ENCODE measurements at regions not wholly inside any gene's neighbourhood (a gene's known extent, or its start where the extent isn't known, plus 50 kb on each side); places are given as distances from the start of the nearest gene placed in this dataset.

DNA sequence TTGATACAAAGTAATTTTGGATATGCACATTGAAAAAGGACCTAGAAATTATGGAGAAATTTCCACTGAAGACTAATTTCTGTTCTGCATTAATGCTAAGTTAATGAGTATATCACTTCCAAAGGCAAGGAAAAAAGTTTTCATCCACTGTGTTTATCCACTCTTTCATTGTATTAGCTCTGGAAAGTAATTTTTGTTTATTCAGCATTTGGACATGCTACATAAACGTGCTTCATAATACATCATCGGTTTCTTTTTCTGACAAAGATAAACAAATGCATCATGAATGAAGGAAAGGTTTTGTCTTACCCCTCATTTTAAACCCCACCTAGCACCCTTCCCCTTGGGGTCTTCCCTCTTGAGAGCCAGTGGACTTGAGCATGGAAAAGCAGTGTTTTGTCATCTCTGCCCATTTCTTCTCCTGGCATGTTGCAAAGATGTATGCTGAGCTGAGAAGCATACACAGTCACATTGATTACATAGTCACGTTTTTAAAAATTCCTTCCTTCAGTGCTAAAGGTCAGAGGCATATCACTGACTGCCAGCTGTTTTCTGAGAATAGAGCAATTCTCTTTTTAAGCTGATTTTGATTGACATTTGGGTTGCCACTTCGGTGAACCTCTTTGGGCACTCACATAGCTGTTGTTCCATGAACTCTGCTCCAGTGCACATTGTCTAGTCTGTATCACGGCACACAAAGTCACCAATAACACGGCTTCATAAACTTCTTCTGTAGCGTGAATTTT, 65.9 kb upstream of the C7orf33 start:
- DNase-seq = no peak
- TF ChIP-seq POLR2A (IDR thresholded peaks at IDR 0.05; ENCODE audit: low read length) (no peak), GATA1 (IDR thresholded peaks at IDR 0.05; ENCODE audit: low read depth, low read length) (no peak)

DNA sequence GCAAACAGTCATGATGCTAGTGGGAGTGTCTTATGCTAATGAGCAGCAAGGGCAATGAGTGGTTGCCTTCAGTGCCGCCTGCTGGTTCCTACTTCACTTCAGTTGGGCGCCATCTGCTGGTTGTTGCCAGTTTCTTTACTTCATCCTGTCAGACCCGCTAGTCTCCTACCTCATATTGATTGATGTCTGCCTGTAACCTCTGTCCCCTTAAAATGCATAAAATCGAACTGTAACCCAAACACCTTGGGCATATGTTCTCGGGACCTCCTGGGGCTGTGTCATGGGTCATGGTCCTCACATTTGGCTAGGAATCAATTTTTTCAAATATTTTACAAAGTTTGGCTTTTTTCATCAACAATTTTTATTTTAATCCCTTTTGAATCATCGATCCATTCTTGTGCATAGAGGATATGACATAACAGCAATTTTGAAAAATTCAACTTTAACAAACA, 62.8 kb upstream of the C7orf33 start:
- no peak for TF ChIP-seq GATA1 (IDR thresholded peaks at IDR 0.05; ENCODE audit: low read depth, low read length)
- no peak for TF ChIP-seq POLR2A (IDR thresholded peaks at IDR 0.05; ENCODE audit: low read length)
- peak; percentile 89 to 90 for DNase-seq

DNA sequence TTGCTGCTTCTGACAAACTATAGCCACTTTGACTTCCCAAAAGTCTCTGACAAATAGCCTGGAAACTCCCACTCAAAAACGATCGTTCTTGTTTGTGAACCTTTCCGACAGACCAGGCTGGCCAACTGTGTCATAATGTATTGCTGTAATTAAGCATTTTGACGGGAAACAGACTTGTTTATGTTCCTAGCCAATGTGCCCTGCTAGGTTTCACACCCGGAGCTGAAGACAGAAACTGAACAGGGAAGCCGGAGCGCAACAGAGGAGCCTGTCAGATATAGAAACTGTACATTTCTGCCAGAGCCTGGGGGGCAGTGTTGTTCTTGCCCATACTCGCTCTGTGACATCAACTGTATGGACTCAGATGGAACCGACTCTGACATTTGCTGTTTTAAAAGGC, 55.3 kb upstream of the C7orf33 start:
- TF ChIP-seq POLR2A (IDR thresholded peaks at IDR 0.05; ENCODE audit: low read length) (no peak), GATA1 (IDR thresholded peaks at IDR 0.05; ENCODE audit: low read depth, low read length) (no peak)
- peak; percentile 5 to 9 for DNase-seq

DNA sequence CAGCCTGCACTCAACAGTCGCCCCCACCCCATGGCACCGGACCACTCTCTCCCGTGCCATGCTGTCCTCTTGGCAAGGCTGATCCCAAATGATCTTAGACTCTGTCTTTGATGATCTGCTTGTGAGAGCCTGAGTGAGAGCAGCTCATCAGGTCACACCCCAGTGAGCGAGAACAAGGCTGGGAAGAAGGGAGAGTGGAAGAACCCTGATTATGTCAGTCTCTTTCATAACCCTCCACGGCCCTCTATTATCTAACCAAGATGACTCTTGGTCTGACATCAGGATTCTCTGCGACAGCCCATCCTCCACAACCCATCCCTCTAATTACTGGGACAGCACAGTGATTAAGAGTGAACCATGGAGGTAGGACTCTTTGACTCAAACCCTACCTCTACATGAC, 53.1 kb upstream of the C7orf33 start:
- TF ChIP-seq GATA1 (IDR thresholded peaks at IDR 0.05; ENCODE audit: low read depth, low read length) (no peak), POLR2A (IDR thresholded peaks at IDR 0.05; ENCODE audit: low read length) (no peak)
- no peak for DNase-seq

DNA sequence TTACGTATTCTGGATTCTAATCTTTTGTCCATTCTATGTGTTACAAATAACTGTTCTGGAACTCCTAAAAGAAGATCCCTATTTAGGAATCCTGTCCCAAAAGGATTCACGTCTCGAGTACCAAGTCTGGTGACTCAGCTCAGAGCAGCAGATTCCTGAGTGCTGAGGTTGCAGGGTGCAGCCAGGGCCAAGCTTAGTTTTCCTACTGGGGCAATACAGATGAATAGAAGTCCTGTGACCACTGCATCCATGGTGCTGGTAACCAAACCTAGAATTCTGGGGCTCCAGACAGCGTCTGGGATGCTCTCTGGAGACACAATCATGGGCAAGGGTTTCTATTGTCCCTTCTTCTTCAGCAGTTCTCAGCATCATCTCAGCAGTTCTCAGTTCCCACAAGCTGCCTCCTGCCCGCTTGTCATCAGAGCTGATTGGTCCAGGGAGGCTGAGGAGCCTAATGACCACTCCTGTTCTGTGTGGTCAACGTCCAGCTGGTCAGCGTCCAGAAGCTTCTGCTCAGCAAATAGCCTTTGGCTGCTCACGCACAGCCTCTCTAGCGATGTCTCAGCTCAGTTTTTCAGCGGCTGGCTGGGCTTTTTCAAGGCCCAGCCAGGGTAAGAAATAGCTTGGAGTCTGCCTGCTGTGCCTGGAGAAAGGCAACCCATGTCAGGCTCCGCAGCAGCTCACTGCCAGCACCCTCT, 50.4 kb upstream of the C7orf33 start:
- no peak for TF ChIP-seq POLR2A (IDR thresholded peaks at IDR 0.05; ENCODE audit: low read length)
- TF ChIP-seq GATA1 (IDR thresholded peaks at IDR 0.05; ENCODE audit: low read depth, low read length) = no peak
- DNase-seq = no peak

Data from erythroblast (primary cell).